Activated CD8-positive, alpha-beta memory T cell treated with anti-CD3 and anti-CD28 coated beads for 36 hours (primary cell): ENCODE measurements at regions not wholly inside any gene's neighbourhood (a gene's known extent, or its start where the extent isn't known, plus 50 kb on each side); places are given as distances from the start of the nearest gene placed in this dataset.
"Not testable (repeated sequence)": the region's sequence is repeated elsewhere in the genome, so short reads cannot be mapped to it uniquely, and the experiment has no call there.

ENCODE experiments used
- CTCF ChIA-PET: fragments of 350-600 bp; sonication (Branson Sonifier 250); formaldehyde crosslinking; loops from one replicate; lab custom pipeline; 2021; ENCODE audit warnings: antibody characterized with exemption; lab: Charles Lee
- POLR2A ChIA-PET: fragments of 350-600 bp; sonication (Branson Sonifier 250); formaldehyde crosslinking; loops from one replicate; lab custom pipeline; 2021; ENCODE audit warnings: antibody characterized with exemption; lab: Charles Lee

GRCh38 chr7:81120111-81120510 is 201.3 kb upstream of the SEMA3C start:
- ChIA-PET POLR2A (no interaction called here), CTCF (no interaction called here)

GRCh38 chr7:81114633-81115032 is 195.8 kb upstream of the SEMA3C start:
- CTCF ChIA-PET: no interaction called here
- POLR2A ChIA-PET: no interaction called here

GRCh38 chr7:81112731-81113130 is 193.9 kb upstream of the SEMA3C start:
- POLR2A ChIA-PET: no interaction called here
- CTCF ChIA-PET: no interaction called here

GRCh38 chr7:81111781-81112540 is 193.1 kb upstream of the SEMA3C start:
- POLR2A ChIA-PET: no interaction called here
- CTCF ChIA-PET: no interaction called here

- POLR2A ChIA-PET: no interaction called here
- CTCF ChIA-PET: no interaction called here
Measured at GRCh38 chr7:81111358-81111757, 192.5 kb upstream of the SEMA3C start.

- CTCF ChIA-PET: no interaction called here
- POLR2A ChIA-PET: no interaction called here
Measured at GRCh38 chr7:81110673-81111072, 191.8 kb upstream of the SEMA3C start.

GRCh38 chr7:81098213-81098612 is 179.4 kb upstream of the SEMA3C start:
- POLR2A ChIA-PET: no interaction called here
- CTCF ChIA-PET: no interaction called here

GRCh38 chr7:81094952-81095351 is 176.1 kb upstream of the SEMA3C start:
- ChIA-PET CTCF (no interaction called here), POLR2A (no interaction called here)

- ChIA-PET POLR2A (no interaction called here), CTCF (no interaction called here)
Measured at GRCh38 chr7:81081616-81082015, 162.8 kb upstream of the SEMA3C start.

- CTCF ChIA-PET: no interaction called here
- POLR2A ChIA-PET: no interaction called here
Measured at GRCh38 chr7:81080553-81080952, 161.7 kb upstream of the SEMA3C start.

GRCh38 chr7:81079746-81080145 is 160.9 kb upstream of the SEMA3C start:
- ChIA-PET CTCF (no interaction called here), POLR2A (no interaction called here)

- POLR2A ChIA-PET: no interaction called here
- CTCF ChIA-PET: no interaction called here
Measured at GRCh38 chr7:81075150-81075549, 156.3 kb upstream of the SEMA3C start.

- CTCF ChIA-PET: no interaction called here
- POLR2A ChIA-PET: no interaction called here
Measured at GRCh38 chr7:81074406-81074805, 155.6 kb upstream of the SEMA3C start.

GRCh38 chr7:81073931-81074251 is 155.0 kb upstream of the SEMA3C start:
- ChIA-PET CTCF (no interaction called here), POLR2A (no interaction called here)

- ChIA-PET CTCF (no interaction called here), POLR2A (no interaction called here)
Measured at GRCh38 chr7:81070956-81071355, 152.1 kb upstream of the SEMA3C start.

GRCh38 chr7:81066797-81067196 is 147.9 kb upstream of the SEMA3C start:
- ChIA-PET CTCF (no interaction called here), POLR2A (no interaction called here)

- POLR2A ChIA-PET: no interaction called here
- CTCF ChIA-PET: no interaction called here
Measured at GRCh38 chr7:81064426-81064825, 145.6 kb upstream of the SEMA3C start.

- ChIA-PET CTCF (no interaction called here), POLR2A (no interaction called here)
Measured at GRCh38 chr7:81062755-81063154, 143.9 kb upstream of the SEMA3C start.

GRCh38 chr7:81057469-81057868 is 138.6 kb upstream of the SEMA3C start:
- POLR2A ChIA-PET, CTCF ChIA-PET: not testable (repeated sequence)

GRCh38 chr7:81053623-81054022 is 134.8 kb upstream of the SEMA3C start:
- CTCF ChIA-PET: no interaction called here
- POLR2A ChIA-PET: no interaction called here

GRCh38 chr7:81051811-81052413 is 133.1 kb upstream of the SEMA3C start:
- CTCF ChIA-PET: no interaction called here
- POLR2A ChIA-PET: no interaction called here
